Nephron progenitor cell (in vitro differentiated cells): ENCODE measurements at regions not wholly inside any gene's neighbourhood (a gene's known extent, or its start where the extent isn't known, plus 50 kb on each side); places are given as distances from the start of the nearest gene placed in this dataset.

Source experiments
- DNase-seq: peaks from one replicate; pipeline ENCODE4 v3.0.0; 2021
- H3K27ac Mint-ChIP-seq: 2 replicates; pipeline ENCODE4 v1.8.0; 2021; ENCODE audit warnings: mild to moderate bottlenecking, moderate library complexity, mixed read lengths
- H3K27me3 Mint-ChIP-seq: 2 replicates; pipeline ENCODE4 v1.8.0; 2021; ENCODE audit warnings: mild to moderate bottlenecking, low read depth, mixed read lengths; ENCODE audit not compliant: poor library complexity
- H3K36me3 Mint-ChIP-seq: 2 replicates; pipeline ENCODE4 v1.8.0; 2021; ENCODE audit warnings: low read depth, mixed read lengths
- H3K4me1 Mint-ChIP-seq: 2 replicates; pipeline ENCODE4 v1.8.0; 2021; ENCODE audit warnings: mixed read lengths
- H3K4me3 Mint-ChIP-seq: 2 replicates; pipeline ENCODE4 v1.8.0; 2021; ENCODE audit warnings: mild to moderate bottlenecking, moderate library complexity, mixed read lengths
- H3K9me3 Mint-ChIP-seq: 2 replicates; pipeline ENCODE4 v1.8.0; 2021; ENCODE audit warnings: mild to moderate bottlenecking, moderate library complexity, mixed read lengths
- CTCF ChIP-seq: fragments of 200-600 bp; sonication (generic); IDR thresholded peaks from 2 replicates; pipeline ENCODE4 v1.5.0; 2021; ENCODE audit warnings: antibody characterized with exemption

- Mint-ChIP-seq H3K27ac (no peak overlapping the region), H3K4me3 (no peak overlapping the region), H3K4me1 (no peaks in the 10 kb centered on the region), H3K9me3 (peaks cover 7% of the 10 kb centered on the region), H3K27me3 (no peaks in the 10 kb centered on the region), H3K36me3 (no peaks in the 10 kb centered on the region)
- no peak for TF ChIP-seq CTCF
- no peak for DNase-seq
These were observed 1225.9 kb upstream of the CNTN5 start for GRCh38 chr11:97794876-97795275.

GRCh38 chr11:97800891-97801290, 1219.9 kb upstream of the CNTN5 start:
- Mint-ChIP-seq H3K4me1 (no peaks in the 10 kb centered on the region), H3K27ac (no peak overlapping the region), H3K4me3 (no peak overlapping the region), H3K9me3 (no peaks in the 10 kb centered on the region), H3K27me3 (no peaks in the 10 kb centered on the region), H3K36me3 (no peaks in the 10 kb centered on the region)
- TF ChIP-seq CTCF: no peak
- DNase-seq: no peak

- H3K9me3 Mint-ChIP-seq: peaks cover 11% of the 10 kb centered on the region
- no peak for DNase-seq
- no peaks in the 10 kb centered on the region for H3K4me1 Mint-ChIP-seq
- TF ChIP-seq CTCF: no peak
- no peak overlapping the region for H3K4me3 Mint-ChIP-seq
- H3K36me3 Mint-ChIP-seq: no peaks in the 10 kb centered on the region
- no peak overlapping the region for H3K27ac Mint-ChIP-seq
- no peaks in the 10 kb centered on the region for H3K27me3 Mint-ChIP-seq
These were observed 1206.3 kb upstream of the CNTN5 start for GRCh38 chr11:97814325-97814959.

GRCh38 chr11:97815667-97816066, 1205.1 kb upstream of the CNTN5 start:
- Mint-ChIP-seq H3K36me3 (no peaks in the 10 kb centered on the region), H3K27me3 (no peaks in the 10 kb centered on the region), H3K4me3 (no peak overlapping the region), H3K4me1 (no peaks in the 10 kb centered on the region), H3K9me3 (peaks cover 5% of the 10 kb centered on the region), H3K27ac (no peak overlapping the region)
- DNase-seq: no peak
- TF ChIP-seq CTCF: no peak

- H3K27ac Mint-ChIP-seq: no peak overlapping the region
- H3K4me1 Mint-ChIP-seq: no peaks in the 10 kb centered on the region
- peaks cover 3% of the 10 kb centered on the region for H3K27me3 Mint-ChIP-seq
- H3K4me3 Mint-ChIP-seq: no peak overlapping the region
- no peak for TF ChIP-seq CTCF
- DNase-seq: no peak
- no peaks in the 10 kb centered on the region for H3K36me3 Mint-ChIP-seq
- no peaks in the 10 kb centered on the region for H3K9me3 Mint-ChIP-seq
These were observed 1188.3 kb upstream of the CNTN5 start for GRCh38 chr11:97832451-97832850.

- DNase-seq: no peak
- no peak for TF ChIP-seq CTCF
- H3K4me1 Mint-ChIP-seq: no peaks in the 10 kb centered on the region
- peaks cover 3% of the 10 kb centered on the region for H3K27me3 Mint-ChIP-seq
- H3K9me3 Mint-ChIP-seq: no peaks in the 10 kb centered on the region
- no peak overlapping the region for H3K4me3 Mint-ChIP-seq
- H3K36me3 Mint-ChIP-seq: no peaks in the 10 kb centered on the region
- H3K27ac Mint-ChIP-seq: no peak overlapping the region
These were observed 1187.3 kb upstream of the CNTN5 start for GRCh38 chr11:97833412-97833811.
